HG02642 (cell line): ENCODE measurements at regions not wholly inside any gene's neighbourhood (a gene's known extent, or its start where the extent isn't known, plus 50 kb on each side); places are given as distances from the start of the nearest gene placed in this dataset.
"Not testable (repeated sequence)": the region's sequence is repeated elsewhere in the genome, so short reads cannot be mapped to it uniquely, and the experiment has no call there.

Experiments
- ATAC-seq: cut with Tn5 transposase; IDR thresholded peaks from one replicate; pipeline ENCODE4 v1.9.1; 2021; ENCODE audit warnings: mild to moderate bottlenecking; ENCODE audit not compliant: unreplicated experiment, poor library complexity

DNA sequence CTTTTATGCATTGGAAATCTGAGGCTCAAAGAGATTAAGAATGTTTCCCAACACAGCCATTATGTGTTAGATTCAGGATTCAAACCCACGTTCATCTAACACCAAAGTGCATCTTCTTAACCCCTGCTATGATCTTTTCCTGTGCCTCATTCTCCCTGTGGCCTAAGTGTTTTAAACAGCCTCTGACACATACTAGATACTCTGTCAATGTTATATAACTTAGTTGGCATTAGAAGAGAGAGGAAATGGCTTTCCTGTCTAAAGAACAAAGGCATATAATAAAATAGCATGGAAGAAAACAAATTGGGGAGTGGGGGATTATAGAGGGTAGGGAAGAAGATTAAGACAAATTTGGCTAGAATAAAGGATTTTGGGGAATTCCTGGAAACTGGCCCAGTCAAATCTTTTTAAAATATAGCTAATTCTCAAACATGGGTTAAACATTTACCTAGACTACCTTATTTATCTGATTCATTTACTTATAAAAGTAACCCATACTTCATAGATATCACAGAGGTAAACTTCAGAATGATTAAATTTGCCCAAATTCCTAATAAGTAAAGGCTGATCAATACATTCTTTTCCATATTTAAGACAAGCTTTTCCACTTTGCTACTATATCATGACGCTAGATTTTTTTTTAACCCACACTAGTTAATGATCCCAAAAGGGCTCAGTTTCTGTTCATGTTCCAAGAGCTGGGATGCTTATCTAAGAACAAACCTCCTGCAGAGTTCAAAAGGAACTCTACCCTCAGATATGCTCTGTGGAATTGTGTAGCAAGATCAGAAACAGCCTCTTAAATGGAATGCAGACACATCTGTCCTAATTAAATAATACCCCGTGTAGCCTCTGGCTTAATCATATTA lies 122.9 kb upstream of the PTPRG start:
- no peak for ATAC-seq

DNA sequence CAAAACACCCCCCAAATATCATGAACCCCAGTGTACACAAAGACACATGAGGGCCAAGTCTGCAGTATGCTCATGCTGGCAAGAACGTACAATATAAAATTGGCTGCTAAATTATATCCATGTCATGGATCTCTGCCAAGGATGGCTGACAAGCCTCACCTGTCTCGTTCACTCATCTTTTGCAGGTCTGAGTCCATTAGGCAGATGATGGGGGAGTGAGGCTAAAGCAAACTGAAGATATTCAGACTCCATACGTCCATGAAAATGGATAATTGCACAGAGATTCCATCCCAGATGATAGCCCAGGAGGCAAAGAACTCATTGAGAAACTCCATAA lies 122.3 kb upstream of the PTPRG start:
- no peak for ATAC-seq

DNA sequence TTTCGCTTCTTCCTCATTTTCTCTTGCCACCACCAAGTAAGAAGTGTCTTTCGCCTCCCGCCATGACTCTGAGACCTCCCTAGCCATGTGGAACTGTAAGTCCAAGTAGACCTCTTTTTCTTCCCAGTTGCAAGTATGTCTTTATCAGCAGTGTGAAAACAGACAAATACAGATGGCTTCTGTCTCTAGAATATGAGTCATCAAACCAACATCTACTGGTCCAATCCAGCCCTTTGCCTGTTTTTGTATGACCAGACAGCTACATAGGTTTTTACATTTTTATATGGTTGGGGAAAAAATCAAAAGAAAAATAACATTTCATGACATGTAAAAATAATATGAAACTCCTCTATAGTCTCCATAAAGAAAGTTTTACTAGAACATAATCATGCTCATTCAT lies 118.7 kb upstream of the PTPRG start:
- ATAC-seq: no peak

DNA sequence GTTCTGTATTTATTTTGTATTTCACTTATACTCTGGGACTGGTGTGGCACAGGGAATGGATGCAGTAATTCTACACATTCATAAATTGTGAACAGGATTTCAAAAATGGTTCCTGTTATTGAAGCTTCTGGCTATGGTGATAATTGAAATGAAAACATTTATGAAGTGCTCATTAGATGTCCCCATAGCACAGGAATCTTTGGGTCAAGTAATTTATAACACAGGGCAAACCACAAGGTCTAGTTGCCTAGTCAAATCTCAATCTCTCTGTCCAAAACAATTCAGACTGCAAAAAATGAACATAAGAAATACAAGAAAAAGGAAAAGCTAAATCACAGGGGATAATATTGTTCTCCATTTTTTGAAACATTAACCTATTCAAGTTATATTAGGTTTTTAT lies 117.5 kb upstream of the PTPRG start:
- ATAC-seq: no peak

DNA sequence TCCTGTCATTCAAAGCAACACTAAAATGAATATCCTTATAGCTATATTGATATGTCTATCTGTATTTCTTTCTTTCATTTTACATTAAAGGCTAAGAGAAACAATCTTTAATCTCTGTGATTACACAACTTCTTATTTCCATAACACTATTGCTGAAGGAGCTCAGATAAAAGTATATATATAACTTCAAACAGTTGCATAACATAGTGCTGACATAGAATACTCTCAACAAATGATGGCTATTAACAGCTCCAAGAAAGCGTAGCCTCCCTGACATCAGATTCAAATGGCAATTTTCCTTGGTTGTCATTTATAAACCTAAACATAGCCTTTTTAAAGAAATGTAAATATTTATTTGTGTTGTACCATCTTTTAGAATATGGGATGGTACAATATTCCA lies 116.6 kb upstream of the PTPRG start:
- ATAC-seq: no peak

DNA sequence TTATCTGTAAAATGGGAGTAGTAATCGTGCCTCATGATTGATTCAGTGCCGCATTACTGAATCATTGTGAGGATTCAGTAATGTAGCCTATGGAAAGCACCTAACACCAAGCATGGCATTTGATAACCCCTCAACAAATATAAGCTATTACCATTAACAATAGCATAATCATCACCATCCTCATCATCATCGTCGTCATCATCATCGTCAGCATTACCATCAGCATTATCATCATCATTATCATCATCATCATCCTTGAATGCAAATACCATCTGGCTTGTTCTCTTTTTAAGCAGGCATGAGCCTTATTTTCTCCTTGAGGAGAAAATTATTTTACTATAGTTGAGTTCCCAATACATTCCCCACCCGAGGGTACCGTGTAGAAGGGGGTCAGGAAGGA lies 115.4 kb upstream of the PTPRG start:
- no peak for ATAC-seq

DNA sequence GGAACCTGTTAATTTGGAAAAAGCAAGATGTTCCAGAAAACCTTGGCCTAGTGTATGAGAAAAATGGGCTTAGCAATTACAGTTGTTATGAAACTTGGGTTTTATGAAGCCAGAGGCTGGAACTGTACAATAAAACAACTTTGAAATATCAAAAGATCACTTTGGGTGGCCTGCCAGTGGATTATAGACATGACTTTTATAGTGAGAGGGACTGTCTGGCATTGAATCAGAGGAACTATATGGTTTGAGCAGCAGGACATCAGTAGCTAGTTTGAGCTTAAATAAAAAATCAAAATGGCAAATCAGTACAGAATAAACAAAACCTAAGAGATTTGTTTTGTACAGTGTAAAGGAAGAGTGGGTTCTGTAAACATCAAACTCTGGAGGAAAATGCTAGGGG lies 115.0 kb upstream of the PTPRG start:
- ATAC-seq: no peak

DNA sequence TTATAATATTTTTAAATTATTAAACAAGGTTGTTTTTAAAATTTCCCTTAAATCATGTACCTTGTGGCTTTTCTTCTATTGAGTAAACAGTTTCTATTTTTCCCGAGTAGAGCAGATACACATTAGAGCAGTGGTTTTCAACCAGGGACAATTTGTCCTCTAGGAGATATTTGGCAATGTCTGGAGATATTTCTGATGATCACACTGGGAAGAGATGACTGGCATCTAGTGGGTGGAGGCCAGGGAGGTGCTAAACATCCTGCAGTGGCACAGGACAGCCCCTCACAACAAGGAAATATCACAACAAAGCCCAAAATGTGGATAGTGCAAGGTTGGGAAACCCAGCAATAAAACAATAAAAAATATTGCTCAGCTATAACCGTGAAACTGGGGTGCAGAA lies 113.0 kb upstream of the PTPRG start:
- ATAC-seq: no peak

DNA sequence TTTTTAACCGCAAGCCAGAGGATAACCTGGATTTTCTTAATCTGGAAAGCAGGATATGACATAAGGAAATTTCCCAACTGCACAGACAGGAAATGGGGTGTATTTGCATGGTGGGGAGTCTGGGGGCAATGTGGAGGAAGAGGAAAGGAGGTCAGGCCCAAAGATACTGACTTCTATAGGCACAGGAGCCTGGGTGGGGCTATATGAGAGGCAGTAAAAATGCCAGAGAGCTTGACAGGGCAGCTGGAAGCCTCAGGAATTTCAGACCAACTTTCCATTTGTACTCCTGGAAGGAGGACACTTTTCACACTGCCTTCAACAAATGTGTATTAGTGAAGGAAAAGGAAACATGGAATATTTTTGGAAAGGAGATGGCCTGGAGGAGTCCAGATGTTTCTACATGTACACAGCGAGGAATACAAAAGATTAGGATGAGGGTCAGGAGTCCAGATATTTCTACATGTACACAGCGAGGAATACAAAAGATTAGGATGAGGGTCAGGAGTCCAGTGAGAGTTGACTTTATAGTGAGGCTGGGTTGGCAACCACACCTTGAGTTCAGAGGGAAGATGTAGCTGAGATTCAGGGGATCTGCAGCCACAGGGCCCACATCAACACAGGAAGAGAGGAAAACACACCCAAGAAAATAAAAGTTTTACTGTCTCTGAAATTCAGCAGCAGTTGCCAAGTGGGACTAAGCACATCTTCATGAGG lies 111.9 kb upstream of the PTPRG start:
- ATAC-seq: no peak

DNA sequence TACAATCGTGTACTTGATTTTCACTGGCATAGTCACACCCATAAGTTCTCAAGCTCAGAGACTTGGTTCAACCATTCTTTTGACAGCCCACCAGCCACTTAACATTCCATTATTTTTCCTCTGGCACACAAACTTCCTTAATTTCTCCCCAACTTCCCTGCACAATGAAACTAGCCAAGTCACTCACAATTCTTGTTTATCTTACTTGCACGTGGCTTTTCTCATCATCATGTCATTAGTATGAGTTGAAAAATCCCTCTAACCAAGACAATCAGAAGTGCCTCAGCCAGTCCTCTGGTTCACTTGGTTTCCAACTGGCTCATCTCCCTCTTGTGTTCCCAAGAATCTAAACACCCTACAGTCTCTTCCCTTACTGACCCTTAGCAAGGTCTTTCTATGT lies 110.5 kb upstream of the PTPRG start:
- ATAC-seq: no peak

DNA sequence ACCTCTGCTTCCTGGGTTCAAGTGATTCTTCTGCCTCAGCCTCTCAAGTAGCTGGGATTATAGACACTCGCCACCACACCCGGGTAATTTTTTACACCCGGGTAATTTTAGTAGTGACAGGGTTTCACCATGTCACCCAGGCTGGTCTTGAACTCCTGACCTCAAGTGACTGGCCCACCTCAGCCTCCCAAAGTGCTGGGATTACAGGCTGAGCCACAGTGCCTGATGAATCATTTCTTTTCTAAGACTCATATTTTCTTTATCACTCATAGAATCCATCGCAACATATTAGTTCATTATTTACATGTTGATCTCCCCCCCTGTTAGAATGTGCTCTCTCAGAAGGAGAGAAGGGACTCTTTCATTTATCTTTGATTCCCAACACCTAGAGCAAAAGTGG lies 109.5 kb upstream of the PTPRG start:
- no peak for ATAC-seq

DNA sequence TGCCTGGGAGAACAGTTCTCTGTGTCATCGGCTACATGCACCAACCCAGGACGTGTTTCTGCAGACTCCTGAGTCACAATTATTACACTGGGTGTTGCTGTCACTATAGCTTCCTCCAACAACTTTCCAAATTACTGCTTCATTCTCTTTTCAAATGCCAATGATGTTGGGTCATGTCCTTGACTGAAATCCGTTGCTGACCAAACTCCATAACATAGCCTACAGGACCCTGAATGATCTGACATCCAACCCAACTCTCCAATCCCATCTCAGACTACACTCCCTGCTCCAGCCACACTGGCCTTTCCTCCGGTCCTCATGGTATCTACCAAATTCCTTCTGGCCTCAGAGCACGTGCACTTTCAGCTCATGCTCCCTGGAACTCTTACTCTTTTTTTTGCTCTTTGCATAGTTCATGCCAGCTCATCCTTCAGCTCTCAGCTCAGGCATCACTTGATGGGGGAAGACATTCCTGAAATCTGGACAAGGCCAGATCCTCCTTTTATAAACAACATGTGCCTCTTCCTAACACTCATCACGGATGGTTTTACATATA lies 108.8 kb upstream of the PTPRG start:
- no peak for ATAC-seq

DNA sequence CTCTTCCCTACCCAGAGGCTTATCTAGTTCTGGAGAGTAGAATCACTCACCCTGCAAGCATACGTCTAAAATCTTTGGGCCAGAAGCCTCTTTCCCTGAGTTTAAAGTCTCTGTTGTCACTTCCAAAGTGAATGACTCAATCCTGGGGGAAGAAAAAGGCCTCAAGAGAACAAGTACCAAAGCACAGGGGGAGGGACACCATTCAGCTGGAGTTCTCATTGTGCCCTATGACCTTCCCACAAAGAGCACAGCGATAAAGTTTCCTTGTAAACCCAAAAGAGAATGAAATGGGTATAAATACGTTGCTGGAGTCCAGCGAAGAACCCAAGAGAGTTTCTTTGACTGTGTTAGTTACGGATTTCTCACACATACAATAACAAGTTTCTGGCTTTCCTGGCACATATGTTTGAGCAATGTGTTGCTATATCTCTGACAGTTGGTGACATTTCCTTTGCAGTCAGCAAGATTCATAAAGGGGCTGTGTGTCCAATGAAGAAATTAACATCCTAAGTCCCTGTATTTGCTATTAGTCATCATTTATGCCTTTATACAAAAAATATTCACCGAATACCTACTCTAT lies 107.3 kb upstream of the PTPRG start:
- no peak for ATAC-seq

DNA sequence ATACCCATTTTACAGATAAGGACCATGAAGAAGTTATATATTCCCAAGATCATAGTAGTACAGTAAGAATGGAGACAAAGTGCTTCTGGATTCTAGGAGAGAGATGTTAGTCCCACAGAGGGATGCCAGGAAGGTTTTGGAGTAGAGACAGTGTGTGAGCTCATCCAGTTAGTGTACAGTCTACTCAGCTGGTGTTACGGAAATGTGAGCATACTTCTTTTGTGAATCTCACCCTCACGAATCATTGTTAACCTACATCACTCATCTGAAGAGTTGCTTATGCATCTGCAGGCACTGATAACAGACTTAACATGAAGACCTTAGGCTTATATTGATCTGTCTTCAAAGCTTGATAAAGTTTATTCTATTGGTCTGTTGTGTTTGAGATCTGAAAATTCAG lies 106.6 kb upstream of the PTPRG start:
- ATAC-seq: no peak

DNA sequence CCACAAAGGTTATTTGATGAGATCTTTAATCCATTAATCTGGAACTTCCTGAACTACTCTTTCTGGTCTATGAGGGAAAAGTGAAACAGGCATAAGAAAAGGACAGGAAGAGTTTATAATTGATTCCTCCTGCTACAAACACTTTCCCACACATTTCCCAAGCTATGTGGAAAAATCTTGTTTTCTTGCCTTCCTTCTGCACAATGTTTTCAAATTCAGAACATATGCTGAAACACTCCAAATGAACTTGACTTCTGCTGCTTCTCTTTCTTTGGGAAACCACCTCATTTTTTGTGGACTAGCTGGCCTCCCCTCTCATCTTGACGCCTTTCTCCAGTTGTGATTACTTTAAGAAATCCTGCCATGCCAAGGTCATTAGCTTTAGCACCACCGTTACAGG lies 100.7 kb upstream of the PTPRG start:
- ATAC-seq: no peak

DNA sequence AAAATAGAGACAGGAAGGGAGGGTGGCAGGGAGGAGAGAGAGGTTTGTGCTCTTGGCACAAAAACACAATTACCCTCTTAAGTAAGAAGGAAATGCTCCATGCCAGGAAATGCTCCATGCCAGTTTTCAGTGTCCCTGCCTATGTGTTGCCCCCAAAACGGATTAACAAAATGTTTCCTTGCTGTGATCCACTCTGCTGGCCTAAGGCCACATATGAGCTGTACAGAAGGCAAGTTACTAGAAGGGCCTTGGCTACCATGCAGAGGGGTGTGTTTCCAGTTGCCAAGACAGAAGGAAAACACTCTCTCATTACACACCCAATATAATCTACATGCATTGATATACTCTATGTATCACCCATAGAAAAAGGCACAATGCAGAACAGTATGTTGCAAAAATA lies 98.2 kb upstream of the PTPRG start:
- no peak for ATAC-seq

DNA sequence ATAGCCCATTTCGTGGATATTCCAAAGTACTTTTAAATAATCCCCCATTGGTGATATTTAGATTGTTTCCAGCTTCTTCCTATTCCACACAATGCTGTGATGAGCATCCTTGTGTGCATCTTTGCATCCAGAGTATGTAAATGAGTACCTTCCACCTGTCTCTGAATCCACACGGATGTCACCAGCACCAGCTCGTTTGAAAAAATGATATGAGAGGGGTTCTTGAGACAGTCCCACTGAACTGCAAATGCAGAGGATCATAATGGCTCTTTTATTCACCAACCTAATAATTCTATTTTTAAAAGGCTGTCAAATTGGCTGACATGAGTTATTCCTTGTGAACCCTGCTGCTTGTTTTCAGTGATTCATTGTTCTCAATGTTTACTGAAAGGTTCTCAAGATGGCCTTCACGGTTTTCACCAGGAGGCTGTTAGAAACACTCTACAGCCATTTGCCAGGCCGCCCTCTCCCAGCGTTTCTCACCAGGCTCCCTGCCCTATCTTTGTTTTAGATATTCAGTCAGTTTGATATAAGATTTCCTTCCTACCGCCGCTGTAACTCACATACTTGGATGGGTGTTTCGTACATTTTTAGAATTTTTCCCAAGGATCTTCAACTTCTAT lies 96.7 kb upstream of the PTPRG start:
- no peak for ATAC-seq

DNA sequence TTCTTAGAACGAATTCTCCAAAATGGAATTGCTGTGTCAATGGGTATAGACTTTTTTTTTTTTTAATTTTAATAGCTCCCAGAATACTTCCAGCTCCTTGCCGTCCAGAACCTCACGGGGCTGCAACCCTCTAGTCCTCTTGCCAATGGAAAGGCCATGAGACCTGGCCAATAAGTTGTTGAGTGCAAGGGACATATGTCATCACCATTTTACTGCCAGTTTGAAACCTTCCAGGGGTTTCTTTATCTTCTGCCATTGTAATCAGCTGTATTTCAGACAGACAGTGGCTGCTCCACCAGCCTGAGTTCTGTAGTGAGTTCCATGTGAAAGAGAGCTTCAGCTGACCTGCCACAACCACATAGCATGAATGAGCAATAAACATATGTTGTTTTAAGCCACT lies 95.0 kb upstream of the PTPRG start:
- no peak for ATAC-seq

DNA sequence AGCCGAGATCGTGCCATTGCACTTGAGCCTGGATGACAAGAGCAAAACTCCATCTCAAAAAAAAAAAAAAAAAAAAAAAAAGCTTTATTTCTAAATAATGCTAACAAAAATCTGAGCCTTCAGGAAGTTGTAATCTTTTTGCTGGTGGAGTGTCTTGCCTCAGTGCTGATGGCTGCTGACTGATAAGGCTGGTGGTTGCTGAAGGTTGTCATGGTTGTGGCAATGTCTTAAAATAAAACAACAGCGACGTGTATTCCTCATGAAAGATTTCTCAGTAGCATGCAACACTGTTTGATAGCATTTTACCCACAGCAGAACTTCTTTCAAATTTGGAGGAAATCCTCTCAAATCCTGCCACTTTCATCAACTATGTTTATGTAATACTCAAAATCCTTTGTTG lies 77.4 kb upstream of the PTPRG start:
- ATAC-seq: no peak

DNA sequence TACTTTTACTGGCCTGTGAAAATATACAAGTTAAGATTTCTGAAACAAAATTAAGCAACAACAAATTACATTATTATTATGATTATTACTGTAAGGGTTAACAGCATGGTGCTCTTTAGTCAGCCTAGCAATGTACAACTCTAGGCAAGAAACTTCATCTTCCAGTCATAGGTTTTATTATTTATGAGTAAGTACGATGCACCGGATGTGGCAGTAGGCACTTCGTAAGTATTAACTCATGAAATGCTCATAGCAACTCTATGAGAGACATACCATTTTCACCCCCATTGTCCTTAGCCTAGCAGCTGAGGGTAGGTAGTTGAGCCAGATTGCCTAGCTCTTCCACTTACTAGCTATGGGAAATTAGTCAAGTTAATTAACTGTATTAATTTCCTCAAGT lies 68.0 kb upstream of the PTPRG start:
- no peak for ATAC-seq

DNA sequence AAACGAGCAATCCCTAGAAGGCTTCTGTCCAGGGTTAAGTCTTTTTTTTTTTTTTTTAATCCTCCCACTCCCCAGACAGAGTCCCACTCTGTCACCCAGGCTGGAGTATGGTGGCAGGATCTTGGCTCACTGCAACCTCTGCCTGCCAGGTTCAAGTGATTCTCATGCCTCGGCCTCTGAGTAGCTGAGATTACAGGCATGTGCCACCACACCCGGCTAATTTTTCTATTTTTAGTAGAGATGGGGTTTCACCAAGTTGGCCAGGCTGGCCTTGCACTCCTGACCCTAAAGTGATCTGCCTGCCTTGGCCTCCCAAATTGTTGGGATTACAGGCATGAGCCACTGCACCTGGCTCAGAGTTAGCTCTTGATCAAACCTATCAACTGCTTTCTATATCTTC lies 67.1 kb upstream of the PTPRG start:
- not testable (repeated sequence) for ATAC-seq
